WTC11 (cell line): ENCODE measurements at regions not wholly inside any gene's neighbourhood (a gene's known extent, or its start where the extent isn't known, plus 50 kb on each side); places are given as distances from the start of the nearest gene placed in this dataset.

Experiments
- ESRRA ChIP-seq: sonication (generic); formaldehyde crosslinking; IDR thresholded peaks from 2 replicates; pipeline ENCODE4 v1.8.1; 2022; ENCODE audit warnings: mild to moderate bottlenecking, missing genetic modification reagents, borderline replicate concordance
- JAZF1 ChIP-seq: fragments of 250-450 bp; sonication (Bioruptor Pico); IDR thresholded peaks from 2 replicates; pipeline ENCODE4 v1.9.0; 2021; ENCODE audit warnings: moderate library complexity, mild to moderate bottlenecking, inconsistent platforms
- JUN ChIP-seq: sonication (generic); formaldehyde crosslinking; IDR thresholded peaks from 2 replicates; pipeline ENCODE4 v1.8.0; 2023; ENCODE audit warnings: mild to moderate bottlenecking, missing genetic modification reagents
- USF2 ChIP-seq: sonication (generic); formaldehyde crosslinking; IDR thresholded peaks from 2 replicates; pipeline ENCODE4 v1.8.1; 2023; ENCODE audit warnings: mild to moderate bottlenecking, missing genetic modification reagents, moderate library complexity
- ZBTB21 ChIP-seq: sonication (generic); formaldehyde crosslinking; IDR thresholded peaks from 2 replicates; pipeline ENCODE4 v1.8.1; 2023; ENCODE audit warnings: mild to moderate bottlenecking, missing genetic modification reagents, borderline replicate concordance
- ZNF138 ChIP-seq: sonication (generic); formaldehyde crosslinking; conservative IDR thresholded peaks from 2 replicates; pipeline ENCODE4 v1.8.1; 2022; ENCODE audit warnings: mild to moderate bottlenecking, moderate library complexity, missing genetic modification reagents
- TF ChIP-seq, protein P1 (sequence below): fragments of 200-600 bp; IDR thresholded peaks from 2 replicates; pipeline ENCODE4 v1.8.0; 2022; ENCODE audit warnings: antibody characterized with exemption

DNA sequence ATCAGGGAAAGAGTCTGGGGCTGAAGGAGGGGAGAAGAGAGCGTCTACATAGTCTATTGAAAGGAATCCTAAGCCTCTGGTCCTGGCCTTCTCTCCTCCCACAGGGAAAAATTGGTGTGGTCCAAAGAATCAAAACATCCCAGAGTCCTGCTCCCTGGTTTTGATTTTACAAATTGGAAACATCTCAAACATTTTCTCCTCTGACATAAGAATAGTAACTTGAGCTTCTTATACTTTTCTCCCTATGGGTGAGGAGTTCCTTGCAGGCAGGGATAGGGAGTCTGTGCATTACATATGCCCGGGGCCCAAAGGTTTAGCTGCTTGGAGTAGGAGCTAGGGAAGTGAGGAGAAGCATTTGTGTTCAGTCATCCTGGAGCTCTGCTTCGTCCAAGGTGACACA is 120.0 kb upstream of the GGTLC1 start:
- TF ChIP-seq ZNF138 (CRISPR knock-in tag) (no peak), JUN (CRISPR knock-in tag) (no peak), ESRRA (CRISPR knock-in tag) (no peak), ZBTB21 (CRISPR knock-in tag) (no peak), USF2 (CRISPR knock-in tag) (no peak), JAZF1 (CRISPR knock-in tag) (no peak)
- TF ChIP-seq, protein P1, sequence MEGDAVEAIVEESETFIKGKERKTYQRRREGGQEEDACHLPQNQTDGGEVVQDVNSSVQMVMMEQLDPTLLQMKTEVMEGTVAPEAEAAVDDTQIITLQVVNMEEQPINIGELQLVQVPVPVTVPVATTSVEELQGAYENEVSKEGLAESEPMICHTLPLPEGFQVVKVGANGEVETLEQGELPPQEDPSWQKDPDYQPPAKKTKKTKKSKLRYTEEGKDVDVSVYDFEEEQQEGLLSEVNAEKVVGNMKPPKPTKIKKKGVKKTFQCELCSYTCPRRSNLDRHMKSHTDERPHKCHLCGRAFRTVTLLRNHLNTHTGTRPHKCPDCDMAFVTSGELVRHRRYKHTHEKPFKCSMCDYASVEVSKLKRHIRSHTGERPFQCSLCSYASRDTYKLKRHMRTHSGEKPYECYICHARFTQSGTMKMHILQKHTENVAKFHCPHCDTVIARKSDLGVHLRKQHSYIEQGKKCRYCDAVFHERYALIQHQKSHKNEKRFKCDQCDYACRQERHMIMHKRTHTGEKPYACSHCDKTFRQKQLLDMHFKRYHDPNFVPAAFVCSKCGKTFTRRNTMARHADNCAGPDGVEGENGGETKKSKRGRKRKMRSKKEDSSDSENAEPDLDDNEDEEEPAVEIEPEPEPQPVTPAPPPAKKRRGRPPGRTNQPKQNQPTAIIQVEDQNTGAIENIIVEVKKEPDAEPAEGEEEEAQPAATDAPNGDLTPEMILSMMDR: no peak
